GM23338 (cell line): ENCODE measurements at regions not wholly inside any gene's neighbourhood (a gene's known extent, or its start where the extent isn't known, plus 50 kb on each side); places are given as distances from the start of the nearest gene placed in this dataset.

Experiments used
- ATAC-seq: fragments of 200-7000 bp; cut with Tn5 transposase; 3 replicates; pipeline ENCODE4 v1.9.1; 2020
- DNase-seq: peaks from one replicate; pipeline ENCODE4 v3.0.0-alpha.2; 2015; ENCODE audit warnings: low spot score
- H2AFZ ChIP-seq: fragments of 200-600 bp; sonication (generic); 2 replicates; pipeline ENCODE4 v1.8.0; 2016; ENCODE audit warnings: antibody characterized with exemption, mild to moderate bottlenecking, moderate library complexity
- H3F3A ChIP-seq: fragments of 200-600 bp; sonication (generic); replicated peaks from 2 replicates; pipeline ENCODE4 v1.8.0; 2017; ENCODE audit warnings: antibody characterized with exemption, mixed run types, low read depth
- H3K27ac ChIP-seq: fragments of 200-600 bp; sonication (generic); 2 replicates; pipeline ENCODE4 v1.6.1; 2016; ENCODE audit warnings: low read depth
- H3K27me3 ChIP-seq: fragments of 200-600 bp; sonication (generic); 2 replicates; pipeline ENCODE4 v1.8.0; 2016; ENCODE audit warnings: mild to moderate bottlenecking, mixed run types, moderate library complexity; ENCODE audit not compliant: insufficient read depth
- H3K36me3 ChIP-seq: fragments of 200-600 bp; sonication (generic); 2 replicates; pipeline ENCODE4 v1.8.0; 2016; ENCODE audit warnings: mild to moderate bottlenecking; ENCODE audit not compliant: insufficient read depth
- H3K4me1 ChIP-seq: fragments of 200-600 bp; sonication (generic); 2 replicates; pipeline ENCODE4 v1.8.0; 2016; ENCODE audit warnings: mild to moderate bottlenecking, moderate library complexity; ENCODE audit not compliant: insufficient read depth
- H3K4me2 ChIP-seq: fragments of 200-600 bp; sonication (generic); 2 replicates; pipeline ENCODE4 v1.7.1; 2017; ENCODE audit warnings: mixed run types
- H3K4me3 ChIP-seq: fragments of 200-600 bp; sonication (generic); 2 replicates; pipeline ENCODE4 v1.6.1; 2016; ENCODE audit warnings: mixed run types
- H3K79me2 ChIP-seq: fragments of 200-600 bp; sonication (generic); replicated peaks from 2 replicates; pipeline ENCODE4 v1.8.0; 2017; ENCODE audit warnings: mild to moderate bottlenecking; ENCODE audit not compliant: insufficient read depth
- H3K9me2 ChIP-seq: fragments of 200-600 bp; sonication (generic); 2 replicates; pipeline ENCODE4 v1.8.0; 2017; ENCODE audit not compliant: insufficient read depth
- H4K20me1 ChIP-seq: fragments of 200-600 bp; sonication (generic); replicated peaks from 2 replicates; pipeline ENCODE4 v1.8.0; 2017; ENCODE audit warnings: mild to moderate bottlenecking; ENCODE audit not compliant: insufficient read depth
- H3K27ac Mint-ChIP-seq: 2 replicates; pipeline ENCODE4 v1.8.0; 2020; ENCODE audit warnings: inconsistent platforms, mild to moderate bottlenecking, moderate library complexity, mixed read lengths
- H3K27me3 Mint-ChIP-seq: 3 replicates; pipeline ENCODE4 v1.8.0; 2022; ENCODE audit warnings: low read depth, mild to moderate bottlenecking, moderate library complexity, mixed read lengths, inconsistent platforms; ENCODE audit not compliant: insufficient read depth, poor library complexity
- H3K36me3 Mint-ChIP-seq: 3 replicates; pipeline ENCODE4 v1.8.0; 2021; ENCODE audit warnings: low read depth, mild to moderate bottlenecking, inconsistent platforms, moderate library complexity, mixed read lengths
- H3K4me1 Mint-ChIP-seq: 3 replicates; pipeline ENCODE4 v1.8.0; 2020; ENCODE audit warnings: mild to moderate bottlenecking, inconsistent platforms, mixed read lengths
- H3K4me3 Mint-ChIP-seq: 3 replicates; pipeline ENCODE4 v1.8.0; 2021; ENCODE audit warnings: moderate library complexity, mild to moderate bottlenecking, inconsistent platforms, mixed read lengths
- H3K9me3 Mint-ChIP-seq: 3 replicates; pipeline ENCODE4 v1.8.0; 2020; ENCODE audit warnings: moderate library complexity, mild to moderate bottlenecking, inconsistent platforms, mixed read lengths
- CREB1 ChIP-seq: fragments of 250-450 bp; sonication (Bioruptor Pico); IDR thresholded peaks from 2 replicates; pipeline ENCODE4 v1.5.0; 2020; ENCODE audit warnings: low read depth, mild to moderate bottlenecking, moderate library complexity
- EZH2 ChIP-seq: fragments of 200-600 bp; sonication (generic); IDR thresholded peaks from one replicate; pipeline ENCODE4 v1.8.0; 2017; ENCODE audit warnings: antibody characterized with exemption, mild to moderate bottlenecking, low read depth; ENCODE audit not compliant: unreplicated experiment
- EZH2phosphoT487 ChIP-seq: fragments of 200-600 bp; sonication (generic); IDR thresholded peaks from one replicate; pipeline ENCODE4 v1.8.1; 2018; ENCODE audit warnings: antibody characterized with exemption; ENCODE audit not compliant: unreplicated experiment
- JUNB ChIP-seq: IDR thresholded peaks from one replicate; pipeline ENCODE4 v1.6.1; 2016; ENCODE audit warnings: antibody characterized with exemption; ENCODE audit not compliant: unreplicated experiment
- NANOG ChIP-seq: IDR thresholded peaks from 2 replicates; pipeline ENCODE4 v1.6.1; 2016; ENCODE audit warnings: antibody characterized with exemption, borderline replicate concordance
- REST ChIP-seq: IDR thresholded peaks from one replicate; pipeline ENCODE4 v1.6.1; 2018; ENCODE audit warnings: antibody characterized with exemption; ENCODE audit not compliant: unreplicated experiment
- STAT1 ChIP-seq: IDR thresholded peaks from one replicate; pipeline ENCODE4 v1.6.1; 2016; ENCODE audit warnings: antibody characterized with exemption; ENCODE audit not compliant: unreplicated experiment
- ZNF114 ChIP-seq: fragments of 250-450 bp; sonication (Bioruptor Pico); IDR thresholded peaks from 2 replicates; pipeline ENCODE4 v1.5.0; 2020; ENCODE audit warnings: mild to moderate bottlenecking, moderate library complexity
- TF ChIP-seq, protein P1 (sequence below): IDR thresholded peaks from 2 replicates; pipeline ENCODE4 v1.6.1; 2016; ENCODE audit warnings: antibody characterized with exemption
- TF ChIP-seq, protein P2 (sequence below), 2 experiments: fragments of 200-600 bp in 1 of 2; sonication (generic) in 1 of 2; conservative IDR thresholded peaks; 2 replicates each; pipeline versions ENCODE4 v1.5.1 to v1.6.1; 2016 to 2017; ENCODE audit warnings: antibody characterized with exemption in 2 of 2, low read depth in 2 of 2, mild to moderate bottlenecking in 2 of 2, moderate library complexity in 1 of 2

GRCh38 chr2:129374452-129374851, 605.0 kb upstream of the RAB6C start (continued):
- TF ChIP-seq REST (no peak), EZH2phosphoT487 (no peak), ZNF114 (CRISPR knock-in tag) (no peak), CREB1 (no peak)
- TF ChIP-seq, protein P1, sequence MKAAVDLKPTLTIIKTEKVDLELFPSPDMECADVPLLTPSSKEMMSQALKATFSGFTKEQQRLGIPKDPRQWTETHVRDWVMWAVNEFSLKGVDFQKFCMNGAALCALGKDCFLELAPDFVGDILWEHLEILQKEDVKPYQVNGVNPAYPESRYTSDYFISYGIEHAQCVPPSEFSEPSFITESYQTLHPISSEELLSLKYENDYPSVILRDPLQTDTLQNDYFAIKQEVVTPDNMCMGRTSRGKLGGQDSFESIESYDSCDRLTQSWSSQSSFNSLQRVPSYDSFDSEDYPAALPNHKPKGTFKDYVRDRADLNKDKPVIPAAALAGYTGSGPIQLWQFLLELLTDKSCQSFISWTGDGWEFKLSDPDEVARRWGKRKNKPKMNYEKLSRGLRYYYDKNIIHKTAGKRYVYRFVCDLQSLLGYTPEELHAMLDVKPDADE = no peak

DNA sequence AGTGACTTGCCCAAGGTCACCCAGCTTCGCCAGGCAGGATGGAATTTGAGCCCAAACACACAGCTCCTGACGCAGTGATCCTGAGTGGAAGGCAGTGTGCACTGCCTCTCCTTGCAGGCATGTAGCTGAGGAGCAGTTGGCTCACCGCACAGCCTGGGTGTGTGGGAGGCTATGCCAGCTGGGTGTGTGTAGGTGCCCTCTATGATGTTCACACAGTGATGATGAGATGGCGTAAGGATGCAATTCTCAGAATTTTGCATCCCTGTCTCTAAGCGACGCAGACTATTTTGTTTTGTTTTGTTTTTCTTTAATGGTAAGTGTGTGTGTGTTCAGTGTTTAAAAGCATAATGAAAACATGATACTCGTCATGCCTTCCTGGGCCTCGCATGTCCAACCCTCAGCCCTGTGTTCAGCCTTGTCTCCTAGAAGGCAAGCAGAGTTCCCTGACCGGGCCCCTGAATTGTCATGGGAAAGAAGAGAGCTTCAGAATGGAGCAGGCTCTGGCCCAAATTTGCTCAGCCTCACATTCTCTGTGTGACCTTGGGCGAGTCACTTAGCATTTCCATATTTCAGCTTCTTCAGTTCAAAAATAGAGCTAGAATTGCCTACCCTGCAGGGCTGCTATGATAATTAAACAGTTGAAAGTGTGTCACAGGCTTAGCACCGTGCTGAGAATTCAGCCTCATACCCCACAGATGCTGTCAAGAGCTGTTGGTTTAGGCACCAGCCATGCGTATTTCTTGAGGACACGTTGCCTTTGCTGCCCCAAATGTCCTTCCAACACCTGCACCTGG, 603.6 kb upstream of the RAB6C start:
- no peak for ATAC-seq
- no peak overlapping the region for H3K4me3 Mint-ChIP-seq
- no peaks in the 10 kb centered on the region for H3K9me2 ChIP-seq

More for the DNA sequence above, 603.6 kb upstream of the RAB6C start:
- DNase-seq = no peak
- Histone ChIP-seq H2AFZ (no peak overlapping the region), H3K27me3 (no peaks in the 10 kb centered on the region), H3K36me3 (no peaks in the 10 kb centered on the region), H3K79me2 (no peaks in the 10 kb centered on the region), H3K4me1 (no peaks in the 10 kb centered on the region), H3K4me3 (no peak overlapping the region), H3K4me2 (no peak overlapping the region), H4K20me1 (no peaks in the 10 kb centered on the region), H3F3A (no peaks in the 10 kb centered on the region), H3K27ac (no peak overlapping the region)
- no peaks in the 10 kb centered on the region for H3K4me1 Mint-ChIP-seq
- H3K27ac Mint-ChIP-seq = no peak overlapping the region
- H3K27me3 Mint-ChIP-seq = peaks cover 2% of the 10 kb centered on the region
- no peak for TF ChIP-seq CREB1
- TF ChIP-seq JUNB = no peak
- no peak for TF ChIP-seq REST
- no peak for TF ChIP-seq STAT1
- no peak for TF ChIP-seq EZH2
- TF ChIP-seq NANOG = no peak
- no peak for TF ChIP-seq ZNF114 (CRISPR knock-in tag)
- TF ChIP-seq, protein P2, sequence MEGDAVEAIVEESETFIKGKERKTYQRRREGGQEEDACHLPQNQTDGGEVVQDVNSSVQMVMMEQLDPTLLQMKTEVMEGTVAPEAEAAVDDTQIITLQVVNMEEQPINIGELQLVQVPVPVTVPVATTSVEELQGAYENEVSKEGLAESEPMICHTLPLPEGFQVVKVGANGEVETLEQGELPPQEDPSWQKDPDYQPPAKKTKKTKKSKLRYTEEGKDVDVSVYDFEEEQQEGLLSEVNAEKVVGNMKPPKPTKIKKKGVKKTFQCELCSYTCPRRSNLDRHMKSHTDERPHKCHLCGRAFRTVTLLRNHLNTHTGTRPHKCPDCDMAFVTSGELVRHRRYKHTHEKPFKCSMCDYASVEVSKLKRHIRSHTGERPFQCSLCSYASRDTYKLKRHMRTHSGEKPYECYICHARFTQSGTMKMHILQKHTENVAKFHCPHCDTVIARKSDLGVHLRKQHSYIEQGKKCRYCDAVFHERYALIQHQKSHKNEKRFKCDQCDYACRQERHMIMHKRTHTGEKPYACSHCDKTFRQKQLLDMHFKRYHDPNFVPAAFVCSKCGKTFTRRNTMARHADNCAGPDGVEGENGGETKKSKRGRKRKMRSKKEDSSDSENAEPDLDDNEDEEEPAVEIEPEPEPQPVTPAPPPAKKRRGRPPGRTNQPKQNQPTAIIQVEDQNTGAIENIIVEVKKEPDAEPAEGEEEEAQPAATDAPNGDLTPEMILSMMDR (conservative IDR thresholded peaks at IDR 0.05; ENCODE audit: low read depth in 2 of 2) = no peak
- H3K36me3 Mint-ChIP-seq = no peaks in the 10 kb centered on the region
- H3K9me3 Mint-ChIP-seq = no peaks in the 10 kb centered on the region
